ENCODE measurements at regions not wholly inside any gene's neighbourhood (a gene's known extent, or its start where the extent isn't known, plus 50 kb on each side); places are given as distances from the start of the nearest gene placed in this dataset.
"Not testable (repeated sequence)": the region's sequence is repeated elsewhere in the genome, so short reads cannot be mapped to it uniquely, and the experiment has no call there.

GRCh38 chrX:153266140-153266539 is 55.4 kb downstream of the PNMA6F start:
- not testable (repeated sequence) for H3K27me3 Mint-ChIP-seq, H3K4me3 Mint-ChIP-seq, H3K4me1 Mint-ChIP-seq, H3K36me3 Mint-ChIP-seq, H3K9me3 Mint-ChIP-seq, H3K27ac Mint-ChIP-seq

GRCh38 chrX:153260468-153260867 is 61.1 kb downstream of the PNMA6F start:
- not testable (repeated sequence) for H3K36me3 Mint-ChIP-seq, H3K27me3 Mint-ChIP-seq, H3K9me3 Mint-ChIP-seq, H3K27ac Mint-ChIP-seq, H3K4me3 Mint-ChIP-seq, H3K4me1 Mint-ChIP-seq

GRCh38 chrX:153253239-153253638 is 68.3 kb downstream of the PNMA6F start:
- not testable (repeated sequence) for H3K36me3 Mint-ChIP-seq, H3K9me3 Mint-ChIP-seq, H3K27ac Mint-ChIP-seq, H3K4me1 Mint-ChIP-seq, H3K27me3 Mint-ChIP-seq, H3K4me3 Mint-ChIP-seq

- H3K9me3 Mint-ChIP-seq, H3K4me3 Mint-ChIP-seq, H3K4me1 Mint-ChIP-seq, H3K27me3 Mint-ChIP-seq, H3K27ac Mint-ChIP-seq, H3K36me3 Mint-ChIP-seq: not testable (repeated sequence)
Measured at GRCh38 chrX:153252378-153253129, 69.0 kb downstream of the PNMA6F start.

GRCh38 chrX:153251952-153252351 is 69.6 kb downstream of the PNMA6F start:
- not testable (repeated sequence) for H3K4me1 Mint-ChIP-seq, H3K36me3 Mint-ChIP-seq, H3K4me3 Mint-ChIP-seq, H3K9me3 Mint-ChIP-seq, H3K27me3 Mint-ChIP-seq, H3K27ac Mint-ChIP-seq

GRCh38 chrX:153250762-153251161 is 70.8 kb downstream of the PNMA6F start:
- not testable (repeated sequence) for H3K27ac Mint-ChIP-seq, H3K4me3 Mint-ChIP-seq, H3K9me3 Mint-ChIP-seq, H3K27me3 Mint-ChIP-seq, H3K36me3 Mint-ChIP-seq, H3K4me1 Mint-ChIP-seq

GRCh38 chrX:153245288-153245731 is 66.2 kb downstream of the MAGEA1 start:
- Mint-ChIP-seq H3K4me1 (no peaks in the 10 kb centered on the region), H3K4me3 (peak overlapping the region in 1 of 4 donors; percentile 39), H3K9me3 (no peaks in the 10 kb centered on the region), H3K36me3 (no peaks in the 10 kb centered on the region), H3K27ac (no peak overlapping the region), H3K27me3 (peaks cover 13% of the 10 kb centered on the region)

- no peak overlapping the region for H3K27ac Mint-ChIP-seq
- no peak overlapping the region for H3K4me3 Mint-ChIP-seq
- peaks cover 13% of the 10 kb centered on the region for H3K27me3 Mint-ChIP-seq
- H3K9me3 Mint-ChIP-seq = no peaks in the 10 kb centered on the region
- H3K36me3 Mint-ChIP-seq = no peaks in the 10 kb centered on the region
- no peaks in the 10 kb centered on the region for H3K4me1 Mint-ChIP-seq
Measured at GRCh38 chrX:153244767-153245166, 65.7 kb downstream of the MAGEA1 start.

- peaks cover 0 to 2% (median 0%) of the 10 kb centered on the region in 3 donors for H3K4me1 Mint-ChIP-seq
- peaks cover 0 to 6% (median 0%) of the 10 kb centered on the region in 3 donors for H3K9me3 Mint-ChIP-seq
- no peak overlapping the region for H3K4me3 Mint-ChIP-seq
- no peak overlapping the region for H3K27ac Mint-ChIP-seq
- no peaks in the 10 kb centered on the region for H3K36me3 Mint-ChIP-seq
- peaks cover 11% of the 10 kb centered on the region for H3K27me3 Mint-ChIP-seq
Measured at GRCh38 chrX:153238361-153238760, 59.3 kb downstream of the MAGEA1 start.

Measured in IgD-negative memory B cell (primary cell).